ENCODE measurements at regions not wholly inside any gene's neighbourhood (a gene's known extent, or its start where the extent isn't known, plus 50 kb on each side); places are given as distances from the start of the nearest gene placed in this dataset.

- H3K27me3 ChIP-seq (ENCODE audit: low read length) = no peaks in the 10 kb centered on the region
- TF ChIP-seq CTCF (IDR thresholded peaks at IDR 0.05; ENCODE audit: insufficient read depth, low read length, poor library complexity, severe bottlenecking) (no peak), EZH2phosphoT487 (conservative IDR thresholded peaks at IDR 0.05; ENCODE audit: low read length) (no peak)
- no peaks in the 10 kb centered on the region for H3K9me2 ChIP-seq (replicated peaks; ENCODE audit: insufficient read depth, low read length)
- H3K9me3 ChIP-seq (ENCODE audit: insufficient read depth, low read length) = no peaks in the 10 kb centered on the region
- no peak overlapping the region for H3K27ac ChIP-seq (ENCODE audit: low read depth, low read length)
- H3K79me2 ChIP-seq (ENCODE audit: insufficient read depth, low read length) = no peaks in the 10 kb centered on the region
- H3K9ac ChIP-seq (ENCODE audit: low read length) = no peak overlapping the region
- H3K36me3 ChIP-seq (ENCODE audit: low read length) = no peaks in the 10 kb centered on the region
- H3F3A ChIP-seq (ENCODE audit: insufficient read depth) = no peaks in the 10 kb centered on the region
- no peak overlapping the region for H3K4me2 ChIP-seq (ENCODE audit: low read depth, low read length, poor library complexity, severe bottlenecking)
- no peak overlapping the region for H3K4me3 ChIP-seq (ENCODE audit: insufficient read depth, low read length, poor library complexity, severe bottlenecking)
- no peak overlapping the region for H2AFZ ChIP-seq (ENCODE audit: low read depth, low read length, severe bottlenecking)
- no peaks in the 10 kb centered on the region for H4K20me1 ChIP-seq (ENCODE audit: low read depth, low read length)
These were observed 436.8 kb upstream of the CWC22 start for GRCh38 chr2:180443888-180444287.

GRCh38 chr2:180442860-180443644 lies 436.0 kb upstream of the CWC22 start:
- Histone ChIP-seq H3K4me3 (ENCODE audit: insufficient read depth, low read length, poor library complexity, severe bottlenecking) (no peak overlapping the region), H3K4me2 (ENCODE audit: low read depth, low read length, poor library complexity, severe bottlenecking) (no peak overlapping the region), H3K36me3 (ENCODE audit: low read length) (no peaks in the 10 kb centered on the region), H2AFZ (ENCODE audit: low read depth, low read length, severe bottlenecking) (no peak overlapping the region), H3K79me2 (ENCODE audit: insufficient read depth, low read length) (no peaks in the 10 kb centered on the region), H4K20me1 (ENCODE audit: low read depth, low read length) (no peaks in the 10 kb centered on the region), H3F3A (ENCODE audit: insufficient read depth) (no peaks in the 10 kb centered on the region), H3K27me3 (ENCODE audit: low read length) (no peaks in the 10 kb centered on the region), H3K9ac (ENCODE audit: low read length) (no peak overlapping the region), H3K9me2 (replicated peaks; ENCODE audit: insufficient read depth, low read length) (no peaks in the 10 kb centered on the region), H3K27ac (ENCODE audit: low read depth, low read length) (no peak overlapping the region), H3K9me3 (ENCODE audit: insufficient read depth, low read length) (no peaks in the 10 kb centered on the region)
- TF ChIP-seq CTCF (IDR thresholded peaks at IDR 0.05; ENCODE audit: insufficient read depth, low read length, poor library complexity, severe bottlenecking) (no peak), EZH2phosphoT487 (conservative IDR thresholded peaks at IDR 0.05; ENCODE audit: low read length) (no peak)

GRCh38 chr2:180419212-180419611 lies 412.1 kb upstream of the CWC22 start:
- Histone ChIP-seq H3K27ac (ENCODE audit: low read depth, low read length) (no peak overlapping the region), H2AFZ (ENCODE audit: low read depth, low read length, severe bottlenecking) (no peak overlapping the region), H3K4me2 (ENCODE audit: low read depth, low read length, poor library complexity, severe bottlenecking) (no peak overlapping the region), H3F3A (ENCODE audit: insufficient read depth) (no peaks in the 10 kb centered on the region), H3K9ac (ENCODE audit: low read length) (no peak overlapping the region), H3K4me3 (ENCODE audit: insufficient read depth, low read length, poor library complexity, severe bottlenecking) (no peak overlapping the region), H3K79me2 (ENCODE audit: insufficient read depth, low read length) (no peaks in the 10 kb centered on the region), H3K9me2 (replicated peaks; ENCODE audit: insufficient read depth, low read length) (no peaks in the 10 kb centered on the region), H3K36me3 (ENCODE audit: low read length) (no peaks in the 10 kb centered on the region), H3K9me3 (ENCODE audit: insufficient read depth, low read length) (no peaks in the 10 kb centered on the region), H3K27me3 (ENCODE audit: low read length) (no peaks in the 10 kb centered on the region), H4K20me1 (ENCODE audit: low read depth, low read length) (no peaks in the 10 kb centered on the region)
- TF ChIP-seq CTCF (IDR thresholded peaks at IDR 0.05; ENCODE audit: insufficient read depth, low read length, poor library complexity, severe bottlenecking) (no peak), EZH2phosphoT487 (conservative IDR thresholded peaks at IDR 0.05; ENCODE audit: low read length) (no peak)

All from SU-DHL-6 (cell line).